SKM-1 (cell line): ENCODE measurements at regions not wholly inside any gene's neighbourhood (a gene's known extent, or its start where the extent isn't known, plus 50 kb on each side); places are given as distances from the start of the nearest gene placed in this dataset.
"Not testable (repeated sequence)": the region's sequence is repeated elsewhere in the genome, so short reads cannot be mapped to it uniquely, and the experiment has no call there.

Experiments
- DNase-seq: peaks from one replicate; lab custom pipeline; 2025; ENCODE audit not compliant: unreplicated experiment; lab: John Stamatoyannopoulos, UW

DNA sequence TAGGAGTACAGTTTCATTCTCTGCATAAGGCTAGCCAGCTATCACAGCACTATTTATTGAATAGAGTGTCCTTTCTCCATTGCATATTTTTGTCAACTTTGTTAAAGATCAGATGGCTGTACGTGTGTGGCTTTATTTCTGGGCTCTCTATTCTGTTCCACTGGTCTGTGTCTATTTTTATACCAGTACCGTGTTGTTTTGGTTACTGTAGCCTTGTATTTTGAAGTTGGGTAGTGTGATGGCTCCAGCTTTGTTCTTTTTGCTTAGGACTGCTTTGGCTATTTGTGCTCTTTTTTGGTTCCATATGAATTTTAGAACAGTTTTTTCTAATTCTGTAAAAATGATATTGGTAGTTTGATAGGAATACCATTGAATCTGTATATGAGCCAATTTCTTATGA, 182.1 kb upstream of the DIAPH2 start:
- DNase-seq, result no peak

DNA sequence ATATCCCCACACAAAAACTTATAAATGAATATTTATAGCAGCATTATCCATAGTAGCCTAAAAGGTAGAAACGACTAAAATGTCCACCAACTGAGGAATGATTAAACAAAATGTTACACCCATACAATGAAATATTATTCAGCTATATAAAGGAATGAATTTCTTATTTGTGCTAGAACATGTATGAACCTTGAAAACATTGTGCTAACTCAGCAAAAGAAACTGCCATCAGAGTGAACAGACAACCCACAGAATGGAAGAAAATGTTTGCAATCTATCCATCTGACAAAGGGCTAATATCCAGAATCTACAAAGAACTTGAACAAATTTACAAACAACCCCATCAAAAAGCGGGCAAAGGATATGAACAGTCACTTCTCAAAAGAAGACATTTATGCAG, 155.3 kb upstream of the DIAPH2 start:
- DNase-seq, result not testable (repeated sequence)

DNA sequence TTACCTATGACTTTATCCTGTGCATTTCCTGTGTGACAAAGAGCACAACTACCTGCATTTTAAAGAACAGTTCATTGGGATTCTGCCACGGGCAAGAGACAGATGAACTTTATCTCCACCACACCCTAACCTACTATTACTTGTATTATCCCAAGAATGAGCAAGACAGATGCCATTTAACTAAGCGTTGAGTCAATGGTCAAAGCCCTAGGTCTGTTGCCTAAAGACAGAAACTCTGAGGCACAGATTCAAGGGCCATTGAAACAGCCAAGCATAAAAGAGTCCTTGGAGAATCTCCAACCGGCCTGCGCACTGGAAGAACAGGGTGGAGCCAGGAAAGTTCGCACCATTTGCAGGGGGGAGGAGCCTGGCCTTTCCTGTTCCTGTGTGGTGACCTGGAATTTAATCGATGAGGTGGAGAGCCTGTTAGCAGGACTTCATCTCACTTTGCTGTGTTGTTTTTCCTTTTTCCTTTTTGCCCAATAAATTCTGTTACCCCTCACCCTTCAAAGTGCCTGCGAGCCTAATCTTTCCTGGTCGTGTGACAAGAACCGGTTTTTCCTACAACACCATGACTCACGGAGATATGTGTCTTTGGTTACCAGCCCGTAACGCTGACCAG, 146.4 kb upstream of the DIAPH2 start:
- no peak for DNase-seq

DNA sequence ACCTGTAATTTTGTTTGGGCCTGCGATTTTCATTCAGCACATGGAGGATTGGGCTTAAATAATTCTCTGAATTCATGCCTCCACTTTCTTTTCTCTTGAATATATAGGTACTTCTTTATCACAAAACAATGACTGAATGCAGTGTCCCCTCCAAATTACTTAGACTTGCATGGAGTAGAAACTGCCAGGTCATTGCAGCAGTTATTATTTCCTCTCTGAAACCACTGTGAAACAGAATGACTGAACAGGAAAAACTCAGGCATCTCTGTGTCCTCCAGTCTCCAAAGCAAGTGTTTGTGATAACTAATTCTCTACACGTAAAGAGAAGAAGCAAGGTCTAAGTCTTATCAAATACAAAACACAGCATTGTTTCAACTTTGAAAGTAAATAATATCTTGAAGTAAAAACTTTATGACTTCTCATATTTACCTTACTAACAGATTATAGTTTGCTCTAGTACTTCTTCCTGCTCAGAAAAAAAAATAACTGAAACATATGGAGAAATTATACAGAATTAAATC, 144.5 kb upstream of the DIAPH2 start:
- no peak for DNase-seq

DNA sequence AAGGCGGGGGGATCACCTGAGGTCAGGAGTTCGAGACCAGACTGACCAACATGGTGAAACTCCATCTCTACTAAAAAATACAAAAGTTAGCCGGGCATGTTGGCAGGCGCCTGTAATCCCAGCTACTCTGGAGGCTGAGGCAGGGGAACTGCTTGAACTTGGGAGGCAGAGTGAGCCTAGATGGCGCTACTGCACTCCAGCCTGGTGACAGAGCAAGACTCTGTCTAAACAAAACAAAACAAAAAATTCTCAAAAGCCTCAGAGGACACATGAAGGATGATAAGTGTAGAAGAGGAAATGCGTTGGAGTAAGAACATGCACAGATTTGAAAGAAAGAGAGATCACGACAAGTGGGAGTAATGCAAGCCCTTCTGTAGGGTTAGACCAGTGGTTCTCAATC, 138.4 kb upstream of the DIAPH2 start:
- DNase-seq, result not testable (repeated sequence)

DNA sequence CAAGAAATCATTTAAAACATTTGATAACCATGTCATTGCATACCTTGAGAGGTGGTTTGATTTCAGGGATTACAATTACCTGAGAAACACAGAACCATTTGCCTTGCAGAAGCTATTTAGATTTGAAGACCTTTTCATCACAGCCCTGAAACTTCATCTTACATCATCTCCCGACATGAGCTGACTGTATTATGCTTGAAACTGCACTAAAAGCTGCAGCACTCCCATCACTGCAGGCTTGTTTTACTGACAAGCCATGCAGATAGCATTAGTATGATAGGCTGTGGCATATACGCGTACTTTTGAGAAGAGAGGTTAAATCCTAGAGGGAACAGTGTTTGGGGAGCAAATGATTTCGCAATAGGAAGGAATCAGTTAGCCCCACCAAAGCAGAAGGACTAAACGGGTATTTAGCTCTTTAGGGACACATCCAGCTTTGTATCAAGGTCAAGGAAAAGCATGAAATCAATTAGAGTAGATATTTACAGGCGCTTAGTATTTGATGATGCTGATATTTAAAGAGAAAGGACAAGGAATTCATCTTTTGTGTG, 133.2 kb upstream of the DIAPH2 start:
- DNase-seq, result no peak

DNA sequence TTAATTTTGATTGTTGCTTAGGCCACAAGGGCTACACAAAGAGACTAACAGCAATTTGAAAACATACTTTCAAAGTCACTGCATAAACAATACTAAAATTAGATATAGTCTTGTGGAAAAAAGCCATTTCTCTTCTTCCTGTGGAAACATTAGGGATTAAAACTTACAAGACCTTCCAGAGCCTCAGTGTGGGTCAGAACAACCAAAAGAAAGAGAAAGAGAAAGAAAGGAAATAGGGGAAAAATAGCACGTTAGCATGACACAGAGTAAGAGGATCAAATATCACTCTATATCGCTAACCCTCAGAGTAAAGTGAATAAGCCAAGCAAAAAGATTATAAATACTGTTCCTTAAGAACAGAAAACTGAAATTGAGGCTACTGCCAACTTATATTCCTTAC, 127.8 kb upstream of the DIAPH2 start:
- DNase-seq, result no peak

DNA sequence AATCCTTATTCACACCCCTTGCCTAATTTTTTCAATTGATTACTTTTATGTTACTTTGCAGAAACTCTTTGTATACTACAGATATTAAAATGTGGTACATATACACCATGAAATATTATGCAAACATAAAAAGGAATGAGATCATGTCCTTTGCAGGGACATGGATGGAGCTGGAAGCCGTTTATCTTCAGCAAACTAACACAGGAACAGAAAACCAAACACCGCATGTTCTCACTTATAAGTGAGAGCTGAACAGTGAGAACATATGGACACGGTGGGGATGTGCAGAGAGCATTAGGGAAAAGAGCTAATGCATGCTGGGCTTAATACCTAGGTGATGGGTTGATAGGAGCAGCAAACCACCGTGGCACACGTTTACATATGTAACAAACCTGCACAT, 123.5 kb upstream of the DIAPH2 start:
- not testable (repeated sequence) for DNase-seq

DNA sequence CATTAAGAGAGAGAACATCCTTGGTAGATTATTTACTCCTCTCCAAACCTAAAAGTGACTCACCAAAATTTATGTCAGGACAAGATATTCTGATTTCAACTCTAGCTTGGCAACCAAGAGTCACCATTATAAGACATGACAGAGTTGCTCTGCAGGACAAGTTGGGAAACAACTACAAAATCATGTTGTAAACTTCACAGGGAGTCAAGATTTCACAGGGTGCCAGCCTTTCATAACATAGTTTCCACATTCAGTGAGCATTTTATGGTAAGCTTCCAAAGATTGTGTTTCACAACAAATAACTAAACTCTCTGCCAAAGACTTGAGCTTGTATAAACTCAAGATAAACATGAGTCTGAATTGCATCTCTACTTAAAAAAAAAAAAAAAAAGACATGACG, 121.0 kb upstream of the DIAPH2 start:
- DNase-seq, result no peak

DNA sequence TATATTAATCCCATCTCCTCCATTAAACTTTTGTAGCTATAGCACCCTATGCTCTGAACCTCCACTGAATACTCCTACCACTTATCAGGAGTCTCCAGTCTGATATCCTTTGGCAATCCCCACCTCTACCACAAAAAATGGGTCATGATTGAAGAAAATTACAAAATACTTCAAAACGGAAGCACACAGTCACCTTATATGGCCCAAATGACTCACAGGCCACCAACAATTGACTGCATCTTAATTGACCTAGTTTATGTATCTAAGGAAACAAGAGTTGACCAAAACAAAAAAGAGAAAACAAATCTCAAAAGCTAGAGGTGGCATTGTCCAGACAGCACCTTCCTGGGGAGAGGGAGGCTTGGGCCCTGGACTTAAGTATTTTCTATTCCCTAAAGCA, 120.0 kb upstream of the DIAPH2 start:
- DNase-seq, result no peak

DNA sequence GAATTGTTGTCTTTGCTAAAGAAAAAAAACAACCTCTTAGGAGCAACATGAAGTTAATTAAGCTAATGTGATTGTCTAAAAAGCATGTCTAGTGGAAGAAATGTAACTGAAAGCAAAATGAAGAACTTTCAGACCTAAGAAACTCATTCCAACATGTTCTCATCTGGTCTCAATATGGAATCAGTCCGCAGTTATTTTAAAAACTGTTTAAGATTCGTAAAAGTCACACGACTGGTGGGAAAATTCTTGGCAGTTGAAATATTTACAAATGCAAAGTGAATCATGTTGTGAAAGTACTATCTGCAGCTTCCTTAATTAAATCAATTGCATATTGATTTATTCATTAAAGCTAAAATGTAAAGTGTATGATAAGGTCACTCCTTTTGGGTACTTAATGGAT, 117.8 kb upstream of the DIAPH2 start:
- DNase-seq, result no peak

DNA sequence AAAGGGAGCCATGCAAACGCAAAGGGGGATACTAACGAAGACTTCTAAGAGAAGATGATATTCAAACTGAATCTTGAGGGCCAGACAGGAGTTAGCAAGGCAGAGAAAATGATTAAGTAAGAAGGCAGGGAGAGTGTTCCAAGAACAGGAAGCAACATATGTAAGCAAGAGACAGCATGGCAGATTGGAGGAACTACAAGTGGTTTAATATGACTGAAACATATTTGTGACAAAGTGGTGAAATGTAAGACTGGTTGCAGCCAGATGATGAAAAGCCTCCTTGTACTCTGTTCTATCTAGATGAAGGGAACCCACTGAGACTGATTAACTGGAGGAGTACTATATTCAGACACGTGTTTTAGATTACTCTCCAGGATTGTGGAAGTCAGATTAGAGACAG, 116.6 kb upstream of the DIAPH2 start:
- DNase-seq, result no peak

DNA sequence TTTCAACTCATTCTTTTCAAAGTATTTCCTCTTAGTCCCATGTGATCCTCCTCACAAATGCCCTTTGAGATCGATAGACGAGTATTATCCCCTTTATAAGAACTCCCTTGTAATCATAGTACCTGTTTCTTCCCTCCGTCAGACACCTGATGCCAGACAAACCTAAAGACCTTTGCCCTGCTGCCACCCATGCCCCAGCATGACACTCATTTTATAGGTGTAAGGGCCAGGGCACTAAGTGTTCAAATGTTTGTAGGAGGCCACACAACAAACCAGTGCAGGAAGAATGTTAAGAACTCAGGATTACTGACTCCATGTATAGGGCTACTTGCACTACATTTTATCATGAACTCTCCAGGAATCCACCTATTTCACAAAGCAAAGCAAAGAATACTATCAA, 115.6 kb upstream of the DIAPH2 start:
- no peak for DNase-seq

DNA sequence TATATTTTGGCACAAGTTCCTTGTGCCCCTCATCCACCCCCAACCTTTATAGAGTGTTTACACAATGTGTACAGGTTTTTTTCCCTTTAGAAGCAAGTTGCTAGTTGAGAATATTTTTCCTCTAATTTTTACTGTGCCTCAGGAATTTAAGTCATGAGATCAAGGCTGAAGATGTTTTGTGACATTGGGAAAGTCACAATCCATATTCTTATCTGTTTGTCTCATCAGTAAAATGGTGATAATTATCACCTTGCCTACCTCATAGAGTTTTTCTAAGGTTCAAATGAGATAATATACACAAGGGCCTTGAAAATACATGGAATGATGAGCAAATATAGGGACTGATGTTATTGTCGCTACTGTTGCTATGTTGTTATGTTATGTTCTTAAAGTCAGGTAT, 109.6 kb upstream of the DIAPH2 start:
- no peak for DNase-seq

DNA sequence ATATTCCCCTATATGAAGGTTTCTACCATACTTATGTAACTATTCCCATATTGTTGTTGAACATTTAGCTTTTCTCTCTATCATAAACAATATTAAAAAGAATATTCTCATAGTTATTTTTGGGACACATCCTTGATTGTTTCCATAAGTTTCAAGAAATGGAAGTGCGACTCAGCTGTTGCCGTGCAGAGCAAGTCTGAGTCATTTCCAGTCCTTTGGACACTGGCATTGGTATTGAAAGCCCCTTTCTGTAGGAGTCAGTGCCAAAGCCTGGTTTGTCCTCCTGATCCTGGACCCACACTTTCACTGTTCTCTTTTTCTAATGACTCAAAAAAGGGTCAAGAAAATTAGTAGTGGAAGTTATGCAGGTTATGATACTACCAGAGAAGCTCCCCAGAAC, 108.3 kb upstream of the DIAPH2 start:
- no peak for DNase-seq

DNA sequence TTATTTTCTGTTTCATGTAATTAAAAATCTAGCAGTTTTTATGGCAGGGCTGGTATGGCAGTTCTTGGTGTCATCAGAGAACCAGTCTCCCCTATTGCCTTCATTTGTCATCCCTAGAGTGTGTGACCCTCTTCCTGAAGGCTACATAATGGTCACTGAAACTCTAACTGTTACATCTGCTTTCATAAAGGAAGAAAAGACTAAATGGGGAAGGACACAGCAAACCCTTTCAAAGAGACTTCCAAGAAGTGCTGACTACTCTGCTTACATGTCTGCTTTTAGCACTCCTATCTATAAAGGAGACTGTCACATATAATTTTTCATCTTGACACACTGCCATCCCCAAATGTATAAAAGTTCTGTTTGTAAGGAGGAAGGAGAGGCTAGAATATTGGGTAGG, 105.9 kb upstream of the DIAPH2 start:
- DNase-seq, result no peak

DNA sequence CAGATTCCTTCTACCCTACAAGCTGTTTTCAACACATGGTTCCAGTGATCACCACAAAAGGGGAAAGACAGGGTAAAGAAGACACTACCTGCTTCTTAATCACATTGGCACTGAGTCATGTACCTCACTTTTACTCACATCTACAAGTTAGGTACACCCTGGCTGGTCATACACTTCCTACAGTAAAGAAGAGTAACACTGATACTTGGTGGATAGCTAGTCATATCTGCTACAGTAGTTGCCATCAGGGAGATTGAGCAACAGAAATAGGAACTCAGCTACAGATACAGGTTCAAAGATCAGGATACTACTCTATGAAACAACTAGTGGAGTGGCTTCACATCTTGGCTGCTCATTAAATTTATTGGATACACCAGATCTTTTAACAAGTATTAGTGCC, 105.4 kb upstream of the DIAPH2 start:
- DNase-seq, result no peak

DNA sequence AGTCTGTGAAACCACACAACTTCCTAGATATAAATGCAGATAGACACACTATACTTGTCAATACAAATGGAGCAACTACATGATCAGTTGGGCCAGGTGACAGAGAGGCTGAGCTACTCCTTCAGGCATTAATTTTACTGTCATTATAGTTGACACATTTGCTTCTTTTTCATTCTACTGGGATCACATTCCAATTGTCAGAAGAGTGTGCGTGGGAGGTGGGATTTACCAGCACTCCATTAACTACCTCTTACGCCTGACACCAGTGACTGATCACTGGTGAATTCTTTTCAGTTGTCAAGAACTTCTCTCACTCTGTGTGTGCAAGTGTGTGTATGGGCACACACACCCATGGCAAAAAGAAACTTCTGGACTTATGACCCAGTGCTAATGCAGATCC, 94.2 kb upstream of the DIAPH2 start:
- DNase-seq, result no peak

DNA sequence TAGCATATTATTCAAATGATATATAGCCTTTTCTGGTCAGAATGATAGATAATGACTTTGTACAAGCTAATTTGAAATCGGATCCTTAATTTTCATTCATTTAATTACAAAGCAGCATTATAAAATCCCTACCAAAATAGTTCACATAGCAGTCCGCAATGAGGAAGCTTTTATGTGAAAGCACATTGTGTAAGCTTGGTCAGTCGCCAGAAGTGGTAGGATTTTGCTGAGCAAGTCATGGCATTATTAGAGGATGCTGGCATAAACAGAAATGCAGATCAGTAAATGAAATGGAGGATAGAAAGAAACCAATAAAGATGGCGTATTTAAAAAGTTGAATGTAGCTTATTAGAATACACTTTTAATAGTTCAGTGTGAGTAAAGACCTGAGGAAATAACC, 93.2 kb upstream of the DIAPH2 start:
- DNase-seq, result no peak

DNA sequence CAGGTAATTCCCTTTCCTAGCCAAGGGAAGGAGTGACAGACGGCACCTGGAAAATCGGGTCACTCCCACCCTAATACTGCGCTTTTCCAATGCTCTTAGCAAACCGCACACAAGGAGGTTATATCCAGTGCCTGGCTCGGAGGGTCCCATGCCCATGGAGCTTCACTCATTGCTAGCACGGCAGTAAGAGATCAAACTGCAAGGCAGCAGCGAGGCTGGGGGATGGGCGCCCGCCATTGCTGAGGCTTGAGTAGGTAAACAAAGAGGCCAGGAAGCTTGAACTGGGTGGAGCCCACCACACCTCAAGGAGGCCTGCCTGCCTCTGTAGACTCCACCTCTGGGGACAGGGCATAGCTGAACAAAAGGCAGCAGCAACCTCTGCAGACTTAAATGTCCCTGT, 86.8 kb upstream of the DIAPH2 start:
- not testable (repeated sequence) for DNase-seq

DNA sequence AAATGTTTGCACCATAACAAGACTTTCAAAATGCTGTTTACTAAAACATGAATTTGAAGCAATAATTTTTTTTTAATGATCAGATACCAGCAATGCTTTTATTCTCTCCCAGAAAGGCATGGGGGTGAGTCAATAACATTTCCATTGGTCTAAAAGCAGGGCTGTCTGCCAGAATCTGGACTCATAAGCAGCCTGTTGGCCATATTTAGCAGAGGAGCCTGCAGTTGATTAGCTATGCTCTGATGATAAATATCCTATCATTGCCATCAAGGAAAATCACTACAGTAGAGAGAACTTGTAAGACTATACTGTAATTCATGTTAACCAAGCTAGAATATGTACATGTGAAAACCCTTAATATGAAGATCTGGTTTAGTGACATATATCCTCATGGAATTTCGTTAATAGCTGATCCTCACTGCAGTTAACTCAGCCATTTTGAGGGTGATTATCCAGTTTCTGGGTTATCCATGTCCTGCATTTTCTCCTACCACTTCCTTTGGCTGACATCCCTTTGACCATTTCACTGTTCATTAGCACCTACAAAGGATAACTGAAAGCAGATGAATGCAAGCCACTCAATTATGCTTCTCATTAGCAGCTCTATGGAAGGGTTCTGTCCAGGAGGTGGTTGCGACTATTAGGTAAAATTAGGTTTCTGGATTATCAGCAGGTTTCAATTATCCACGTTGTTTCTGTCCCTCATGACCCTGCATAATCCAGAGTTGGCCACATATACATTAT, 72.9 kb upstream of the DIAPH2 start:
- DNase-seq, result no peak

DNA sequence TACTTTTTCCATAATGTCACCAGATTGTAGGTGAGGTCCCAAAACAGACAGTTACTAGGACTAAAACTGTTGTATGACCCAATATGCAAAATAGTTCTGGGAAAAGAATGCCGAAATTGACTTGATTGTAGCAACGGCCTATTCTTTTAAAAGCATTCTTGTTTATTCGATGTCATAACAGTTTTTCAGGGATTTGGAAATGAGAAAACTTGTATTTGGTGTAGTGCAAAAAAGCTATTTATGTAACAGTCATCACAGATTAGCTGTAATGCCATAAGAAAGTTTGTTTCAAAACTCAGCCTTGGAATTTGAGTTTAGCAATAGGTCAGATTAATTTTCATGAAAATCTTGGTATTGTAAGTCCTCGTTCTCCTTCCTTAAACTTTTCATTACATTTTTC, 69.2 kb upstream of the DIAPH2 start:
- DNase-seq, result no peak

DNA sequence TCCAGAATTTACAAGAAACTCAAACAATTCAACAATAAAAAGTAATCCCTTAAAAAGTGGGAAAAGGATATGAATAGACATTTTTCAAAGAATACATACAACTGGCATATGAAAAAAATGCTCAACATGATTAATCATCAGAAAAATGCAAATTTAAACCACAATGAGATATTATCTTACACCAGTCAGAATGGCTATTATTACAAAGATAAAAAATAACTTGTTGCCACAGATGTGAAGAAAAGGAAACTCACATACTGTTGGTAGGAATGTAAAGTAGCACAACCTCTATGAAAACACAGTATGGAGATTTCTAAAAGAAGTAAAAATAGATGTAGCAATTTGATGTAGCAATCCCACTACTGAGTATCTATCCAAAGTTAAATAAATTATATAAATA, 65.1 kb upstream of the DIAPH2 start:
- DNase-seq, result no peak
